Medulla oblongata (tissue), 1 donor: ENCODE measurements at regions not wholly inside any gene's neighbourhood (a gene's known extent, or its start where the extent isn't known, plus 50 kb on each side); places are given as distances from the start of the nearest gene placed in this dataset.
"Not testable (repeated sequence)": the region's sequence is repeated elsewhere in the genome, so short reads cannot be mapped to it uniquely, and the experiment has no call there.

Source experiments
- DNase-seq: peaks from one replicate; pipeline ENCODE4 v3.0.0-alpha.2; 2015; ENCODE audit errors: extremely low spot score

DNA sequence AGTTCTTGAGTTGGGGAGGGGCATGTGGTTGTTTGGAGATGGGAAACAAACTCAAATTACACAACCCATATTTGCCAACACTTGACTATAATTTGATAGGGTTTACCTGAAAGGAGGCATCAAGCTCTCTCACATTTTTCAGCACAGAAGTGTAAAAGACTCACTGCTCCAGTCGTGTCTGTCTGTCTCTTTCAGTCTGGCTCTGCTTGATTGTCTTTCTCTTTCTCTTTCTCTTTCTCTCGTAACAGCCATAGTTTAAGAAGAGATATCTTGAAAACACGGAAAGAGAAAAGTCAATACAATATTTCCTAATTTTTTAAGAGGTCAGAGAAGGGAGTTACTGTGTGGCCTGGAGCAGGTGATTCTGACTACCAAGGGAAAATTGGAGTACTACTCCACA lies 413.6 kb upstream of the CXorf51A start:
- no peak for DNase-seq

- DNase-seq, result no peak
Measured at GRCh38 chrX:147226801-147227200, 412.3 kb upstream of the CXorf51A start.

DNA sequence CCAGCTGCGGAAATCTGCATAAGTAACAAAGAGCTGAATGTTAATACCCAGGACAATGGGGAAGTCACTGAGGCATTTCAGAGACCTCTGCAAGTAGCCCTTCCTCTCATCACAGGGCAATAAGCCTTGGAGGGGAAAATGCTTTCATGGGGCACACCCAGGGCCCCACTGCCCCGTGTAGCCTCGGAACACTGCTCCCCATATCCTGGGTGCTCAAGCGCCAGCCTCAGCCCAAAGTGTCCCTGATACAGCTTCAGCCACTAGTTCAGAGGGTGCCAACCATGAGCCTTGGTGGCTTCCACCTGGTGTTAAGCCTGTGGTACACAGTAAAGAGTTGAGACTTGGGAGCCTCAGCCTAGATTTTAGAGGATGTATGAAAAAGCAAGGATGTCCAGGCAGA lies 402.8 kb upstream of the CXorf51A start:
- DNase-seq, result peak; percentile 2

DNA sequence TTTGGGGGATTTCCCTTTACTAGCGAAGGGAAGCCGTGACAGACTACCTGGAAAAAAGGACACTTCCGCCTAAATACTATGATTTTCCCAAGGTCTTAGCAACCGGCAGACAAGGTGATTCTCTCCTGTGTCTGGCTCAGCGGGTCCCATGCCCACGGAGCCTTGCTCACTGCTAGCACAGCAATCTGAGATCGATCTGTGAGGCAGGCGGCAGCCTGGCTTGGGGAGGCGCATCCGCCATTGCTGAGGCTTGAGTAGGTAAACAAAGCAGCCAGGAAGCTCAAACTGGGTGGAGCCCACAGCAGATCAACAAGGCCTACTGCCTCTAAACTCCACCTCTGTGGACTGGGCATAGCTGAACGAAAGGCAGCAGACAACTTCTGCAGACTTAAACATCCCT lies 385.9 kb upstream of the CXorf51A start:
- not testable (repeated sequence) for DNase-seq

DNA sequence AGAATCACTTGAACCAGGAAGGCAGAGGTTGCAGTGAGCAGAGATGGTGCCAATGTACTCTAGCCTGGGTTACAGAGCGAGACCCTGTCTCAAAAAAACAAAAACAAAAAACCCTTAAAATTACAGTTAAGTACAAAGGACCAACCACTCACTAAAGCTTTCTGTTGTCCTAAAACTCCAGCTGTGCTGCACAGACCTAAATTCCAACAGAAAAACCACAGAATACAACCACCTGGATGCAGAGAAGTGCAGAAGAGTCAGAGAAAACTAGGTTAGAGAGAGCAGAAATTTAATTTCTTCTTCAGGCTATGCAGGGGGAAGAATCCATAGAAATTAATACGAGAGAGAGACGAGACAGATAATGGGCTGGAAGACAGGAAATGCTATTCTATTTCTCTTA lies 376.8 kb upstream of the CXorf51A start:
- no peak for DNase-seq

- no peak for DNase-seq
Measured at GRCh38 chrX:147183161-147183560, 368.6 kb upstream of the CXorf51A start.

GRCh38 chrX:147180886-147181285 lies 366.3 kb upstream of the CXorf51A start:
- no peak for DNase-seq

DNA sequence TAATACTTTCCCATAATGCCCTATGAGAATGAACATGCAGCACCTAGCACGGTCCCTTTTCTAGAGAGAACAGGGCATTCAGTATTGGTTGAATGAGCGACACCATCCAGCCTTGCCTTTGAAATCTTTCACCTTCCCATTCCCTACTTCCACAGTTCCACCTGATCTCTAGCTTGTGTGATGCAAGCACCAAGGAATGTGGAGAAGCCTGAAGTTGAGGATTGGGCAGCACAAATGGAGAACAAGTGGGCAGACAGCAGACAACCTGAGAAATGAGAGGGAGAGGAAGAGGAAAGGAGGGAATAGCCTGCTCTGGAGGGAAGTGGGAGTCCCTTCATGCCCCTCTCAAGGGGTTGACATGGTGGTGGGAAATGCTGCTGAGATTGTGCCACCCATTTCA lies 365.1 kb upstream of the CXorf51A start:
- no peak for DNase-seq

DNA sequence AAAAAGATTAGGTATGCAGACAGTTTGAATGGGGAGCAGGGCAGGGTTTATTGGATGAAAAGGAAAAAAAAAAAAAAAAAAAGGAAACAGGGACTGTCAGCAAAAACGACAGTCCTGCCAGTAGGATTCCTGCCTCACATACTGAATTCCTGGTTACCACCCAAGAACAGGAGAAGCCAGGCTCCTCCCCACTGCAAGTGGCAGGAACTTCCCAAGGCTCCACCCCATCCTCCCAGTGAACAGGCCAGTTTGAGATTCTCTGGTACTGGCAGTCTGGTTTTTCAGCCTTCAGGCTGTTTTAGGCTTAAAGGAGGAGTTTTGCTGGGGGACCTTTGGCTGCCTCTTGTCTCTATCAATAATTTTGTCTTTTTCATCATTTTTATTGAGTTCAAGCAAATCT lies 360.0 kb upstream of the CXorf51A start:
- no peak for DNase-seq

GRCh38 chrX:147173594-147173993 lies 359.1 kb upstream of the CXorf51A start:
- DNase-seq, result no peak

GRCh38 chrX:147170993-147171392 lies 356.4 kb upstream of the CXorf51A start:
- DNase-seq, result no peak
